ENCODE measurements at regions not wholly inside any gene's neighbourhood (a gene's known extent, or its start where the extent isn't known, plus 50 kb on each side); places are given as distances from the start of the nearest gene placed in this dataset.

GRCh38 chr9:602716-603115, 238.8 kb upstream of the DMRT1 start:
- TF ChIP-seq JUNB (IDR thresholded peaks at IDR 0.05; ENCODE audit: unreplicated experiment) (no peak), NANOG (IDR thresholded peaks at IDR 0.05; ENCODE audit: borderline replicate concordance) (no peak), STAT1 (IDR thresholded peaks at IDR 0.05; ENCODE audit: unreplicated experiment) (no peak)
- TF ChIP-seq, protein P1, sequence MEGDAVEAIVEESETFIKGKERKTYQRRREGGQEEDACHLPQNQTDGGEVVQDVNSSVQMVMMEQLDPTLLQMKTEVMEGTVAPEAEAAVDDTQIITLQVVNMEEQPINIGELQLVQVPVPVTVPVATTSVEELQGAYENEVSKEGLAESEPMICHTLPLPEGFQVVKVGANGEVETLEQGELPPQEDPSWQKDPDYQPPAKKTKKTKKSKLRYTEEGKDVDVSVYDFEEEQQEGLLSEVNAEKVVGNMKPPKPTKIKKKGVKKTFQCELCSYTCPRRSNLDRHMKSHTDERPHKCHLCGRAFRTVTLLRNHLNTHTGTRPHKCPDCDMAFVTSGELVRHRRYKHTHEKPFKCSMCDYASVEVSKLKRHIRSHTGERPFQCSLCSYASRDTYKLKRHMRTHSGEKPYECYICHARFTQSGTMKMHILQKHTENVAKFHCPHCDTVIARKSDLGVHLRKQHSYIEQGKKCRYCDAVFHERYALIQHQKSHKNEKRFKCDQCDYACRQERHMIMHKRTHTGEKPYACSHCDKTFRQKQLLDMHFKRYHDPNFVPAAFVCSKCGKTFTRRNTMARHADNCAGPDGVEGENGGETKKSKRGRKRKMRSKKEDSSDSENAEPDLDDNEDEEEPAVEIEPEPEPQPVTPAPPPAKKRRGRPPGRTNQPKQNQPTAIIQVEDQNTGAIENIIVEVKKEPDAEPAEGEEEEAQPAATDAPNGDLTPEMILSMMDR (conservative IDR thresholded peaks at IDR 0.05; ENCODE audit: low read depth in 2 of 2) = no peak
- TF ChIP-seq, protein P2, sequence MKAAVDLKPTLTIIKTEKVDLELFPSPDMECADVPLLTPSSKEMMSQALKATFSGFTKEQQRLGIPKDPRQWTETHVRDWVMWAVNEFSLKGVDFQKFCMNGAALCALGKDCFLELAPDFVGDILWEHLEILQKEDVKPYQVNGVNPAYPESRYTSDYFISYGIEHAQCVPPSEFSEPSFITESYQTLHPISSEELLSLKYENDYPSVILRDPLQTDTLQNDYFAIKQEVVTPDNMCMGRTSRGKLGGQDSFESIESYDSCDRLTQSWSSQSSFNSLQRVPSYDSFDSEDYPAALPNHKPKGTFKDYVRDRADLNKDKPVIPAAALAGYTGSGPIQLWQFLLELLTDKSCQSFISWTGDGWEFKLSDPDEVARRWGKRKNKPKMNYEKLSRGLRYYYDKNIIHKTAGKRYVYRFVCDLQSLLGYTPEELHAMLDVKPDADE (IDR thresholded peaks at IDR 0.05) = no peak
- TF ChIP-seq, protein P3, sequence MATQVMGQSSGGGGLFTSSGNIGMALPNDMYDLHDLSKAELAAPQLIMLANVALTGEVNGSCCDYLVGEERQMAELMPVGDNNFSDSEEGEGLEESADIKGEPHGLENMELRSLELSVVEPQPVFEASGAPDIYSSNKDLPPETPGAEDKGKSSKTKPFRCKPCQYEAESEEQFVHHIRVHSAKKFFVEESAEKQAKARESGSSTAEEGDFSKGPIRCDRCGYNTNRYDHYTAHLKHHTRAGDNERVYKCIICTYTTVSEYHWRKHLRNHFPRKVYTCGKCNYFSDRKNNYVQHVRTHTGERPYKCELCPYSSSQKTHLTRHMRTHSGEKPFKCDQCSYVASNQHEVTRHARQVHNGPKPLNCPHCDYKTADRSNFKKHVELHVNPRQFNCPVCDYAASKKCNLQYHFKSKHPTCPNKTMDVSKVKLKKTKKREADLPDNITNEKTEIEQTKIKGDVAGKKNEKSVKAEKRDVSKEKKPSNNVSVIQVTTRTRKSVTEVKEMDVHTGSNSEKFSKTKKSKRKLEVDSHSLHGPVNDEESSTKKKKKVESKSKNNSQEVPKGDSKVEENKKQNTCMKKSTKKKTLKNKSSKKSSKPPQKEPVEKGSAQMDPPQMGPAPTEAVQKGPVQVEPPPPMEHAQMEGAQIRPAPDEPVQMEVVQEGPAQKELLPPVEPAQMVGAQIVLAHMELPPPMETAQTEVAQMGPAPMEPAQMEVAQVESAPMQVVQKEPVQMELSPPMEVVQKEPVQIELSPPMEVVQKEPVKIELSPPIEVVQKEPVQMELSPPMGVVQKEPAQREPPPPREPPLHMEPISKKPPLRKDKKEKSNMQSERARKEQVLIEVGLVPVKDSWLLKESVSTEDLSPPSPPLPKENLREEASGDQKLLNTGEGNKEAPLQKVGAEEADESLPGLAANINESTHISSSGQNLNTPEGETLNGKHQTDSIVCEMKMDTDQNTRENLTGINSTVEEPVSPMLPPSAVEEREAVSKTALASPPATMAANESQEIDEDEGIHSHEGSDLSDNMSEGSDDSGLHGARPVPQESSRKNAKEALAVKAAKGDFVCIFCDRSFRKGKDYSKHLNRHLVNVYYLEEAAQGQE (IDR thresholded peaks at IDR 0.05; ENCODE audit: unreplicated experiment) = no peak
- H3K27me3 Mint-ChIP-seq (ENCODE audit: insufficient read depth, low read depth, poor library complexity) = no peaks in the 10 kb centered on the region

GRCh38 chr9:603126-603525, 238.4 kb upstream of the DMRT1 start:
- H3F3A ChIP-seq (replicated peaks; ENCODE audit: low read depth) = no peaks in the 10 kb centered on the region
- H3K36me3 Mint-ChIP-seq (ENCODE audit: low read depth) = peaks cover 11% of the 10 kb centered on the region; the same call in 2 of the 3 replicates
- no peak for ATAC-seq
- H3K4me2 ChIP-seq = no peak overlapping the region
- no peak overlapping the region for H2AFZ ChIP-seq
- no peaks in the 10 kb centered on the region for H3K27me3 Mint-ChIP-seq (ENCODE audit: insufficient read depth, low read depth, poor library complexity)
- H3K9me2 ChIP-seq (ENCODE audit: insufficient read depth) = no peaks in the 10 kb centered on the region
- peaks cover 19% of the 10 kb centered on the region for H3K79me2 ChIP-seq (replicated peaks; ENCODE audit: insufficient read depth)
- H3K9me3 Mint-ChIP-seq = no peaks in the 10 kb centered on the region
- no peaks in the 10 kb centered on the region for H3K4me1 Mint-ChIP-seq
- no peak for DNase-seq (ENCODE audit: low spot score)
- no peak overlapping the region for H3K4me3 Mint-ChIP-seq
- H3K36me3 ChIP-seq (ENCODE audit: insufficient read depth) = no peaks in the 10 kb centered on the region
- H3K4me3 ChIP-seq = no peak overlapping the region
- no peak overlapping the region for H3K27ac Mint-ChIP-seq
- H4K20me1 ChIP-seq (replicated peaks; ENCODE audit: insufficient read depth) = no peaks in the 10 kb centered on the region; the same call in 1 of the 2 replicates
- H3K27ac ChIP-seq (ENCODE audit: low read depth) = no peak overlapping the region
- no peak for TF ChIP-seq EZH2 (IDR thresholded peaks at IDR 0.05; ENCODE audit: low read depth, unreplicated experiment)
- TF ChIP-seq, protein P4, sequence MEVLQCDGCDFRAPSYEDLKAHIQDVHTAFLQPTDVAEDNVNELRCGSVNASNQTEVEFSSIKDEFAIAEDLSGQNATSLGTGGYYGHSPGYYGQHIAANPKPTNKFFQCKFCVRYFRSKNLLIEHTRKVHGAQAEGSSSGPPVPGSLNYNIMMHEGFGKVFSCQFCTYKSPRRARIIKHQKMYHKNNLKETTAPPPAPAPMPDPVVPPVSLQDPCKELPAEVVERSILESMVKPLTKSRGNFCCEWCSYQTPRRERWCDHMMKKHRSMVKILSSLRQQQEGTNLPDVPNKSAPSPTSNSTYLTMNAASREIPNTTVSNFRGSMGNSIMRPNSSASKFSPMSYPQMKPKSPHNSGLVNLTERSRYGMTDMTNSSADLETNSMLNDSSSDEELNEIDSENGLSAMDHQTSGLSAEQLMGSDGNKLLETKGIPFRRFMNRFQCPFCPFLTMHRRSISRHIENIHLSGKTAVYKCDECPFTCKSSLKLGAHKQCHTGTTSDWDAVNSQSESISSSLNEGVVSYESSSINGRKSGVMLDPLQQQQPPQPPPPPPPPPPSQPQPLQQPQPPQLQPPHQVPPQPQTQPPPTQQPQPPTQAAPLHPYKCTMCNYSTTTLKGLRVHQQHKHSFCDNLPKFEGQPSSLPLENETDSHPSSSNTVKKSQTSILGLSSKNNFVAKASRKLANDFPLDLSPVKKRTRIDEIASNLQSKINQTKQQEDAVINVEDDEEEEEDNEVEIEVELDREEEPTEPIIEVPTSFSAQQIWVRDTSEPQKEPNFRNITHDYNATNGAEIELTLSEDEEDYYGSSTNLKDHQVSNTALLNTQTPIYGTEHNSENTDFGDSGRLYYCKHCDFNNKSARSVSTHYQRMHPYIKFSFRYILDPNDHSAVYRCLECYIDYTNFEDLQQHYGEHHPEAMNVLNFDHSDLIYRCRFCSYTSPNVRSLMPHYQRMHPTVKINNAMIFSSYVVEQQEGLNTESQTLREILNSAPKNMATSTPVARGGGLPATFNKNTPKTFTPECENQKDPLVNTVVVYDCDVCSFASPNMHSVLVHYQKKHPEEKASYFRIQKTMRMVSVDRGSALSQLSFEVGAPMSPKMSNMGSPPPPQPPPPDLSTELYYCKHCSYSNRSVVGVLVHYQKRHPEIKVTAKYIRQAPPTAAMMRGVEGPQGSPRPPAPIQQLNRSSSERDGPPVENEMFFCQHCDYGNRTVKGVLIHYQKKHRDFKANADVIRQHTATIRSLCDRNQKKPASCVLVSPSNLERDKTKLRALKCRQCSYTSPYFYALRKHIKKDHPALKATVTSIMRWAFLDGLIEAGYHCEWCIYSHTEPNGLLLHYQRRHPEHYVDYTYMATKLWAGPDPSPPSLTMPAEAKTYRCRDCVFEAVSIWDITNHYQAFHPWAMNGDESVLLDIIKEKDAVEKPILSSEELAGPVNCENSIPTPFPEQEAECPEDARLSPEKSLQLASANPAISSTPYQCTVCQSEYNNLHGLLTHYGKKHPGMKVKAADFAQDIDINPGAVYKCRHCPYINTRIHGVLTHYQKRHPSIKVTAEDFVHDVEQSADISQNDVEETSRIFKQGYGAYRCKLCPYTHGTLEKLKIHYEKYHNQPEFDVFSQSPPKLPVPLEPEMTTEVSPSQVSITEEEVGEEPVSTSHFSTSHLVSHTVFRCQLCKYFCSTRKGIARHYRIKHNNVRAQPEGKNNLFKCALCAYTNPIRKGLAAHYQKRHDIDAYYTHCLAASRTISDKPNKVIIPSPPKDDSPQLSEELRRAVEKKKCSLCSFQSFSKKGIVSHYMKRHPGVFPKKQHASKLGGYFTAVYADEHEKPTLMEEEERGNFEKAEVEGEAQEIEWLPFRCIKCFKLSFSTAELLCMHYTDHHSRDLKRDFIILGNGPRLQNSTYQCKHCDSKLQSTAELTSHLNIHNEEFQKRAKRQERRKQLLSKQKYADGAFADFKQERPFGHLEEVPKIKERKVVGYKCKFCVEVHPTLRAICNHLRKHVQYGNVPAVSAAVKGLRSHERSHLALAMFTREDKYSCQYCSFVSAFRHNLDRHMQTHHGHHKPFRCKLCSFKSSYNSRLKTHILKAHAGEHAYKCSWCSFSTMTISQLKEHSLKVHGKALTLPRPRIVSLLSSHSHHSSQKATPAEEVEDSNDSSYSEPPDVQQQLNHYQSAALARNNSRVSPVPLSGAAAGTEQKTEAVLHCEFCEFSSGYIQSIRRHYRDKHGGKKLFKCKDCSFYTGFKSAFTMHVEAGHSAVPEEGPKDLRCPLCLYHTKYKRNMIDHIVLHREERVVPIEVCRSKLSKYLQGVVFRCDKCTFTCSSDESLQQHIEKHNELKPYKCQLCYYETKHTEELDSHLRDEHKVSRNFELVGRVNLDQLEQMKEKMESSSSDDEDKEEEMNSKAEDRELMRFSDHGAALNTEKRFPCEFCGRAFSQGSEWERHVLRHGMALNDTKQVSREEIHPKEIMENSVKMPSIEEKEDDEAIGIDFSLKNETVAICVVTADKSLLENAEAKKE (CRISPR knock-in tag; IDR thresholded peaks at IDR 0.05) = no peak
- no peak for TF ChIP-seq CREB1 (CRISPR knock-in tag; IDR thresholded peaks at IDR 0.05; ENCODE audit: low read depth)
- no peaks in the 10 kb centered on the region for H3K4me1 ChIP-seq (ENCODE audit: insufficient read depth)
- no peaks in the 10 kb centered on the region for H3K27me3 ChIP-seq (ENCODE audit: insufficient read depth)

More at GRCh38 chr9:602716-603115, 238.8 kb upstream of the DMRT1 start:
- H3K4me1 ChIP-seq (ENCODE audit: insufficient read depth) = no peaks in the 10 kb centered on the region
- no peaks in the 10 kb centered on the region; the same call in 1 of the 2 replicates for H4K20me1 ChIP-seq (replicated peaks; ENCODE audit: insufficient read depth)
- no peaks in the 10 kb centered on the region for H3F3A ChIP-seq (replicated peaks; ENCODE audit: low read depth)
- H3K36me3 Mint-ChIP-seq (ENCODE audit: low read depth) = peaks cover 11% of the 10 kb centered on the region; the same call in 2 of the 3 replicates
- H3K79me2 ChIP-seq (replicated peaks; ENCODE audit: insufficient read depth) = peaks cover 19% of the 10 kb centered on the region
- H3K4me1 Mint-ChIP-seq = no peaks in the 10 kb centered on the region
- H3K36me3 ChIP-seq (ENCODE audit: insufficient read depth) = no peaks in the 10 kb centered on the region
- H3K27me3 ChIP-seq (ENCODE audit: insufficient read depth) = no peaks in the 10 kb centered on the region
- no peak overlapping the region for H3K4me3 ChIP-seq
- H2AFZ ChIP-seq = no peak overlapping the region
- ATAC-seq = no peak
- no peak overlapping the region for H3K4me2 ChIP-seq
- H3K27ac Mint-ChIP-seq = no peak overlapping the region
- H3K4me3 Mint-ChIP-seq = no peak overlapping the region
- no peak overlapping the region for H3K27ac ChIP-seq (ENCODE audit: low read depth)
- no peaks in the 10 kb centered on the region for H3K9me3 Mint-ChIP-seq
- no peaks in the 10 kb centered on the region for H3K9me2 ChIP-seq (ENCODE audit: insufficient read depth)
- no peak for DNase-seq (ENCODE audit: low spot score)

Measured in GM23338 (cell line).